ENCODE measurements at regions not wholly inside any gene's neighbourhood (a gene's known extent, or its start where the extent isn't known, plus 50 kb on each side); places are given as distances from the start of the nearest gene placed in this dataset.

DNA sequence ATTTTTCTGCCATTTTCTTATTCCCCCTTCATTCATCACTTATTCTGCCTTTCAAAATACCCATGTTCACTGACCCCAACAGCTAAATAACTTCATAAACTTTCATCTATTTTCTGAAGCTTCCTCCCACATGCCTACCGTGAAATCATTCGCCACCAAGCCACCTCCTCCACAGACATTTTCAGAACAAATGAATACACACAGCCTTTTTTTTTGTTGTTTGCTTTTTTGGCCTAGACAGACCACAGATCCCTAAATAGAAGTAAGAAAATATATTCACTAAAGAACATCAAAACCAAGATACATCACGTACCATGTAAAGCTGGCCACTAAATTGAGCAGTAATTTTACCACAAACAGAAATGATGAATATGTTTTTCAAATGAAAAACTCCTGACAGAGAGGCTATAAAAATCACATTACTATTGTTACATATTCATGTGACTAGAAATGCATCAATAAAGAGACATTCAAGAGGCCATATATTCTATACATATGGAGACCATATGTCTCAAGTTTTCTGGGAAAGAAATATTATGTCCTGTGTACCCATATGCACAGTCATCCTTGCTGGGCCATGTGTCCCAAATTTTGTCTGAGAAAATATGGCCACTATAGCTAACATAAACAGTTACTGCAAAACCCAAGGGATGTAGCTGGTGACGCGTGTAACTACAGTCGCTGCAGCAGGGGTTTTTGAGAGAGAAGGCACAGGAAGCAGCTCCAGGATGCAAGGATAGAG, 200.3 kb downstream of the FBXO15 start:
- Histone ChIP-seq H3K9me3 (replicated peaks) (no peaks in the 10 kb centered on the region), H3K4me3 (no peak overlapping the region), H3K27ac (no peak overlapping the region), H3K4me1 (no peaks in the 10 kb centered on the region), H3K36me3 (no peaks in the 10 kb centered on the region), H3K27me3 (no peaks in the 10 kb centered on the region)
- no peak for DNase-seq

DNA sequence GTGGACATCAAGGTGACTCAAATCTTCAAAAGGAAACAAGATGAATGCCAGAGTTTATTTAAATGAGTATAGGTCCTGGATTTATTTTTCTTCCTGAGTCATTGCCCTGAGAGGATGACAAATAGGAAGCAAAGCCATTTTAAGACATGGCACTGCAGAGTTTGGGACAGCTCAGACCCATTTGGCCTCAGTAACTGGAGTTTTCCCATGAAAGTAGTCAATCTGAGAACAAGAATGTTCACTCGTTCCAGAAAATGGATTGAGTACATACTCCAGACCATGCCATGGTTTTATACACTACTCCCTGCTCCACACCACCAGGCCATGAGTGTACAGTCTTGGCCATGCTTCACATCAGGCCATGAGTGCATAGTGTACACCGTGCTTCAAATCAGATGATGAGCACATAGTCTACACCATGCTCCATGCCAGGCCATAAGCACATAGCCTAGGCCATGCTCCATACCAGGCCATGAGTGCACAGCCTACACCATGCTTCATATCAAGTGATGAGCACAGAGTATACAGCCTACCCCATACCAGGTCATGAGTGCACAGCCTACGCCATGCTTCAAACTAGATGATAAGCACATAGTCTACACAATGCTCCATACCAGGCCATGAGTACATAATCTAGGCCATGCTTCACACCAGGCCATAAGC, 202.4 kb downstream of the FBXO15 start:
- DNase-seq = no peak
- Histone ChIP-seq H3K27me3 (no peaks in the 10 kb centered on the region), H3K4me3 (no peak overlapping the region), H3K36me3 (no peaks in the 10 kb centered on the region), H3K27ac (no peak overlapping the region), H3K9me3 (replicated peaks) (no peaks in the 10 kb centered on the region), H3K4me1 (no peaks in the 10 kb centered on the region)

DNA sequence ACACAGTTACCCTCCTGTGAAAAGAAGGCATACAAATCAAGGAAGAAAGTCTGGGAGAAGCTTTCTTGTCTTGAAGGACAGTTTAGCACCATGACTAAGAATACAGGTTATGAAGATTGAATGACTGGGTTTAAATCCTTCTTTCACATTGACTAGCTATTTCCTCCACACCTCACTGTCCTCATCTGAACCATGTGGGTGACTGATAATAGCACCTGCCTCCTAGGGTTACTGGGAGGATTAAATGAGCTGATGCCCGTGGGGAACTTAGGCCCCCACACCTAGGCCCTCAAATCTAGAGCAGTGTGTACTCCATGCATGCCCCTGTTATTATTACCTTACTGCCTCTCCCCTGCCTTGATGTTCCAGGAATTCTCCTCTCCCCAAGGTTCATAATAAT, 202.9 kb downstream of the FBXO15 start:
- DNase-seq = no peak
- H3K27ac ChIP-seq = no peak overlapping the region

DNA sequence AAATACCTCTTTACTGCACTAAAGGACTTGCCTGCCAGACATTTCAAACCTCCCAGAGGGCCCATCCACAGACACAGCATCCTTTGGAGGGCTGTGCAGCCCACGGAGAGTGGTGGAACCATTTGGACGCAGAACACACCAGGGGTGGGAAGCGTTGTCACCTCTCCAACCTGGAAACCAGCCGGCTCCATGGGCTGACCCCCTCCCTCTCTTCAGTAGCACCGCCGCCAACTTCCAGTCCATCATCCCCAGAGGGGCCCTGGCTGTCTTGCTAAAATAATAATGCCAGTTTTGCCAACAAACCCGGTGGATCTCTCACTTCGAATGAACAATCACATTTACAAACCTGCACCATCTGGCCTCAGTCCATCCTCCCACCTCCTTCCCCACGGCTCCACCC, 203.9 kb downstream of the FBXO15 start:
- no peaks in the 10 kb centered on the region for H3K36me3 ChIP-seq
- no peaks in the 10 kb centered on the region for H3K27me3 ChIP-seq
- no peak overlapping the region for H3K4me3 ChIP-seq
- H3K27ac ChIP-seq = no peak overlapping the region
- DNase-seq = no peak
- H3K4me1 ChIP-seq = no peaks in the 10 kb centered on the region
- H3K9me3 ChIP-seq (replicated peaks) = no peaks in the 10 kb centered on the region

More for the DNA sequence above, 202.9 kb downstream of the FBXO15 start:
- no peaks in the 10 kb centered on the region for H3K9me3 ChIP-seq (replicated peaks)
- no peaks in the 10 kb centered on the region for H3K36me3 ChIP-seq
- H3K27me3 ChIP-seq = no peaks in the 10 kb centered on the region
- H3K4me3 ChIP-seq = no peak overlapping the region
- no peaks in the 10 kb centered on the region for H3K4me1 ChIP-seq

DNA sequence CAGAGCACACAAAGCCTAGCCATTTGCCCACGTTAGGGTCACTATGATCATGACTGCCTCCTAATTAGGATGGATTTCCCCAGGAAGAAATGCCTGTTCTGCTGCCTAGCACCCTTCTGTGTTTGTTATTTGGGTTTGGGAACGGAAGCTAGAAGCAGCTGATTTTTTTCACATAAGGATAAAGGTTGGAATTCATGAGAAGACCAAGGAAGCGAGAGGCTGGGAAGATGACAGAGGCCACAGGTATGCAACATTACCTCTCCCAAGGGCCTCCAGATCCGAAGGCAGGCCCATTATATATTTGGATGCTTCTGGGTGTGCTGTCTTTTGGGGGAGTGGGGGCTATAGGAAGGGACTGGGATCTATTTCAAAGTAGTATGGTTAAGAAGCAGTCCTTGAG, 204.7 kb downstream of the FBXO15 start:
- Histone ChIP-seq H3K9me3 (replicated peaks) (no peaks in the 10 kb centered on the region), H3K4me1 (no peaks in the 10 kb centered on the region), H3K27me3 (no peaks in the 10 kb centered on the region), H3K4me3 (no peak overlapping the region), H3K27ac (no peak overlapping the region), H3K36me3 (no peaks in the 10 kb centered on the region)
- DNase-seq = no peak

DNA sequence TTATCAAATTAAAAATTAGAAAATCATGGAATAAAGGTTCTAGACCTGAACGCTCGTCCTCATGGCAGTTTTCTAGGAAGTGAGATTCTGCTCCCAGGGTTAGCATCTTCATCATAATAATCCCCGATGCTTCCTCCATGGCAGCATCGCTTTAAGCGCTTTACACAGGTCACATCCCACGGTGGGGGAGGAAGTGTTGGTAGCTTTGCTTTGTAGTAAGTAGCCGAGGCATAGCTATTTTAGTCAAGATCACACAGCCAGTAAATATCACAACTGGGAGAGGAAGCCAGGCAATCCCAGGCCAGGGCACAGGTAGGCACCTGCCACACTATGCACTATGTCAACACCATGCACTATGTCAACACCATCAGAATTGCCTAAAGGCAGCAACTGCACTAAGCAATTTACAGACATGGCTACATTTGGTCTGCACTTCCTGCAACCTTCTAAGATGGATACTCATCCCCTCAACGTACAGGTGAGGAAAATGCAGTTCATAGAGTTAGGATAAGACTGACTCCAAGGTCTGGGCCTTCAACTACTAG, 205.5 kb downstream of the FBXO15 start:
- no peak for DNase-seq
- H3K9me3 ChIP-seq (replicated peaks) = no peaks in the 10 kb centered on the region
- no peak overlapping the region for H3K27ac ChIP-seq
- H3K36me3 ChIP-seq = no peaks in the 10 kb centered on the region
- no peak overlapping the region for H3K4me3 ChIP-seq
- no peaks in the 10 kb centered on the region for H3K4me1 ChIP-seq
- H3K27me3 ChIP-seq = no peaks in the 10 kb centered on the region

DNA sequence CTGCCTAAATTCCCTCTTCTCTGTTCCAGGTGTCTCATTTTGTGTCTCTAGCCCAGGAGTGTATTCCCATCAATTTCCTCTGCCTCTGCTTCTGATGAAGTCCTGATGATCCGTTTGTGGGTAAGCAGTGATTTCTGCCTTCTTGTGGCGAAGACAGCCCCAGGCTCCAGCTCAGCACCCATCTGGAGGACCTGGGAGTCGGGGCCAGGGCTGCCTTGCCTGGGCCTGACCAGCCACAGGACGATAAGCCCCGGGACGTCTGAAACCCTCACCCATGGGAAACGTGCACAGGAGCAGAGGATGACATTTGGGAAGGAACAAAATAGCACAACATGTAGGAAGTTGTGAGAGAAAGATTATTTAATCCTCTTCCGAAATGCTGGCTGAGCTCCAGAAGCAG, 206.9 kb downstream of the FBXO15 start:
- H3K36me3 ChIP-seq = no peaks in the 10 kb centered on the region
- H3K4me1 ChIP-seq = no peaks in the 10 kb centered on the region
- H3K9me3 ChIP-seq (replicated peaks) = no peaks in the 10 kb centered on the region
- H3K27me3 ChIP-seq = no peaks in the 10 kb centered on the region
- no peak for DNase-seq
- H3K4me3 ChIP-seq = no peak overlapping the region
- no peak overlapping the region for H3K27ac ChIP-seq

DNA sequence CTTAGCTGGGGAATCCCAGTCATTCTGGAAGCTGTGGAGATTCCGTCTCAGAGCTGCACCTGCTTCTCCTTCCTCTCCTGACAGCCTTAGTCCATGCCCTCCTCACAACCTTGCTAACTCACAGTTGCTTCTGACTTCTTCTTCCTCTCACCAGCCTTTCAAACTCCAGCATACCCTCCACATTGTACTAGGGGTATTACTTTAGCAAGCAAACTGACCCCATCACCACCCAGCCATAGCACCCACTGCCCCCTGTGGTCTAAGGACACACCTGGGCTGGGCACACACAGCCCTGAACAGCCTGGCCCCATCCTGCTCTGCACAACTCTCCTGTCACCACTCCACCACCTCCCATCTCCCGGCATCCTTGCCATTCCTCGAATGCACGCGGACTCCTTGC, 208.2 kb downstream of the FBXO15 start:
- Histone ChIP-seq H3K27me3 (no peaks in the 10 kb centered on the region), H3K4me3 (no peak overlapping the region)
- no peak for DNase-seq

DNA sequence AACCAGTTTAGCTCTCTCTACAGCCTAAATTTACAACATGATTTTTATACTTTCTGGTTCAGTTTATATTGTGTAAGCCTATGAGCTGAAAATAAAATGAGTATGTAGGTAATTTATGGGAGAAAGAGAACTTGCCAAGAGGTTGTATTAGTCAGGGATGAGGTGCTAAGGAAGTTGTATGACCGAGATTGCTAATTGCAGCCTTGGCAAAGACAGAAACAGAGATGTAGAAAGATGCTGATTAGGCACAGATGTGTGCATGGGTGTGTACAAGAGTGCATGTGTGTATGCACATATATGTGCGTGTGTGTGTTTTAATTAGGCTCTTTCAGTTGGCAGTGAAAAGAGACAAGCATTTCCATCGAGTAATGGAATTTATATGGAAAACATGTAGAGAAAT, 213.9 kb downstream of the FBXO15 start:
- Histone ChIP-seq H3K36me3 (no peaks in the 10 kb centered on the region), H3K27ac (no peak overlapping the region), H3K4me3 (no peak overlapping the region), H3K27me3 (no peaks in the 10 kb centered on the region), H3K9me3 (replicated peaks) (no peaks in the 10 kb centered on the region), H3K4me1 (no peaks in the 10 kb centered on the region)
- DNase-seq = no peak

More for the DNA sequence above, 208.2 kb downstream of the FBXO15 start:
- Histone ChIP-seq H3K9me3 (replicated peaks) (no peaks in the 10 kb centered on the region), H3K36me3 (no peaks in the 10 kb centered on the region), H3K4me1 (no peaks in the 10 kb centered on the region), H3K27ac (no peak overlapping the region)

DNA sequence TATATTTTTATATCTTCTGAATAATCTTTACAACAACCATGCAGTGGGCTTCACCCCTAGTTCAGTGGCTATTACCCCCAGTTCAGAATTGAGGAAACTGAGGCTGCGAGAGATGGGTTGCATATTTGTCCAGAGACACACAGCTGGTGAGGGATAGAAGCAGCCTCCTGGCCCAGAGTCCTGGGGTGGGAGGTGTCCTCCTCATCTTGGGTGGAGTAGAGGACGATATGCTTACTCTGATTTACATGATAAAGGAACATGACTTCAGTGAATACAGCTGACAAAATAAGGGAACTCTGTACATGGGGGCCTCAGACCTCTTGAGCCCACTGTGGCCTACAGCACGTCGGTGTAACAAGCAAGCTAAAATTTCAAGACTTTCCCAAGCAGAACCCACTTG, 214.7 kb downstream of the FBXO15 start:
- DNase-seq = no peak
- H3K27me3 ChIP-seq = no peaks in the 10 kb centered on the region
- no peaks in the 10 kb centered on the region for H3K4me1 ChIP-seq
- H3K4me3 ChIP-seq = no peak overlapping the region
- no peaks in the 10 kb centered on the region for H3K36me3 ChIP-seq
- no peak overlapping the region for H3K27ac ChIP-seq
- H3K9me3 ChIP-seq (replicated peaks) = no peaks in the 10 kb centered on the region

DNA sequence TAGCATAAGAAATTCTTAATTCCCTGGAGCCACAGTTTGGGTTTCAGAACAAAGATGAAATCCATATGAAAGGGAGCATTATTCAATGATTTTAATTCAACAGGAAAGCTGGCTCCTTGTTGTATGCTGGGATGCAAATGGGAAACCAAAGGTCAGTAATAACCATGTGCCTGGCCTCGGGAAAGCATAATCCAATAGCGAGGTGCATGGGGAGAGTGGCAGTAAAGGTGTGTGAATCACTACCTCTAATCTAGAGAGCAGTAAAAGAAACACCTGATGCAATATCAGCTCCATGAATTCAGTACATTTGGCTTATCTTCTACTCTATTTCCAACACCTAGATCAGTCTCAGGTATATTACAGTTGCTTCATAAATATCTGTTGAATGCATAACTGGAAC, 220.1 kb downstream of the FBXO15 start:
- Histone ChIP-seq H3K9me3 (replicated peaks) (no peaks in the 10 kb centered on the region), H3K4me3 (no peak overlapping the region), H3K36me3 (no peaks in the 10 kb centered on the region), H3K27me3 (no peaks in the 10 kb centered on the region), H3K4me1 (no peaks in the 10 kb centered on the region), H3K27ac (no peak overlapping the region)
- DNase-seq = no peak

DNA sequence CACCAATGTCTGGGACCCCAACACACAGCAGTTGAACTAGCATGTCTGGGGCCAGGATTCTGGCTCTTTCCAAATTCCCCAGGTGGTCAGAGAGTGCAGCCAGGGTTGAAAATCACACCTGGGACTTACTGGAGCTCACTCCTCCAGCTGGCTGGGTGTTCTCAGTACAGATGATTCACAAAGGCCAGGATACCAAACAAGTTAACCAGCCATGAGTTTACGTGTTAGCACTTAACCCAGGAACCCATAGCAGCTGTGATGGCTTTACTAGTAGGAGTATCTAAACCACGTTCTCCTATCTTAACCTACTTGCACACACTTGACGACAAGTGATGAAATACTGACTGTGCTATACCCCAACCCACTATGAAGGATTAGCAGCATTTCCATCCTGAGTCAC, 222.8 kb downstream of the FBXO15 start:
- Histone ChIP-seq H3K27me3 (no peaks in the 10 kb centered on the region), H3K4me3 (no peak overlapping the region), H3K36me3 (no peaks in the 10 kb centered on the region), H3K9me3 (replicated peaks) (no peaks in the 10 kb centered on the region), H3K4me1 (no peaks in the 10 kb centered on the region), H3K27ac (no peak overlapping the region)
- no peak for DNase-seq

DNA sequence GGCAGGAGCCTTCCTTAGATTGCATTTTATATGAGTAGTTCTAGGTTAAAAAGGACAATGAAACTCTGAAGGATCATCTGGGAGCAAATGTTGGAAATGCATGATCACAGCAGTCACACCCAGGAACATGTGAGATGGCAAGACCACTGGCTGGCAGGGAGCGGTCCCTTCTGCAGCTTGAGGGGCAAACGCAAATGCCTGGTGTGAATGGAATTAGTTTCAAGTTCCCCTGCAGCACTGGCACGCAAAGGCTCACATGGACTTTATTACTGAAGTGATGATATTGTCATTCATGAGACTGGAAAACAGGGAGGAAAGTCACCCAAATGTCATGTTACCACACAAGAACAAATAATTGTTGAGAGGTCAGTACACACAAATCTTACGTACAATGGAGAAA, 223.3 kb downstream of the FBXO15 start:
- H3K27ac ChIP-seq = no peak overlapping the region
- H3K27me3 ChIP-seq = no peaks in the 10 kb centered on the region
- no peak overlapping the region for H3K4me3 ChIP-seq
- no peaks in the 10 kb centered on the region for H3K9me3 ChIP-seq (replicated peaks)
- no peaks in the 10 kb centered on the region for H3K4me1 ChIP-seq
- no peaks in the 10 kb centered on the region for H3K36me3 ChIP-seq
- no peak for DNase-seq

DNA sequence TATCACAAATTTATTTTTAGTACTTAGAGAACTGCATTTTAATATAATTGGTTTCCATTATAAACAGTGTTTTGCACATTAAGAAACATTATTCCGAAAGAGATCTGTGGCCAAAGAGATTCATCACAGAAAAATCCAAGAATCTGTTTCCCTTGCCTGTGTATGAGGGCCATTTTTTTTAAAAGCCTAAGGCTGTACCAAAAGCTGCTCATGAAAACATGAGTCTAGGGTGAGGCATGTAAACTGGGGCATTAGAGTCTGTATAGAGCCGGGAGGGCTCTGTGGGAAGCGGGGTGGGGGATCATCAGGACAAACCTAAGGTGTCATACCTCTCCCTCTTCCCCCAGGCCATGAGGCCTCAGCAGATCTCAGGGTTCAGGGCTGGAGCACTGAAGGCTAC, 223.8 kb downstream of the FBXO15 start:
- no peak for DNase-seq
- no peaks in the 10 kb centered on the region for H3K9me3 ChIP-seq (replicated peaks)
- H3K36me3 ChIP-seq = no peaks in the 10 kb centered on the region
- H3K4me1 ChIP-seq = no peaks in the 10 kb centered on the region
- no peaks in the 10 kb centered on the region for H3K27me3 ChIP-seq
- no peak overlapping the region for H3K4me3 ChIP-seq
- no peak overlapping the region for H3K27ac ChIP-seq

DNA sequence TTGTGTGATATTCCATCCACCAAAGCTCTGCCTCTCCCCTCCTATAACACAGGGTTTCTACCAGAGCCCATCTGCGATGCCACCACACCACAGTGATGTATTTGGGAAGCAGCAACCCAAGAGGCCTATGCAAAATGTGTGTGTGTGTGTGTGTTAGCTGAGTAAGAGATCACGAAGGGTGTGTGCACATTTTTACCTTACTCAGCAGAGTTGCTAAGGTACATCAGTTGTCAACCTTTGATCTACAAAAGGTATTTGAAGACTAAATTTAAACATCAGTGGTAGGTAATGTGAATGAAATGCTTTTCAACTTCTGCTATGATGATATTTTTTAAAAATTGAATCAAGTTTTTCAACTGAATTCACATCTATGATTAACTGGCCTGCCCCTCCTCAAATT, 227.6 kb downstream of the FBXO15 start:
- Histone ChIP-seq H3K9me3 (replicated peaks) (no peaks in the 10 kb centered on the region), H3K4me1 (no peaks in the 10 kb centered on the region)

DNA sequence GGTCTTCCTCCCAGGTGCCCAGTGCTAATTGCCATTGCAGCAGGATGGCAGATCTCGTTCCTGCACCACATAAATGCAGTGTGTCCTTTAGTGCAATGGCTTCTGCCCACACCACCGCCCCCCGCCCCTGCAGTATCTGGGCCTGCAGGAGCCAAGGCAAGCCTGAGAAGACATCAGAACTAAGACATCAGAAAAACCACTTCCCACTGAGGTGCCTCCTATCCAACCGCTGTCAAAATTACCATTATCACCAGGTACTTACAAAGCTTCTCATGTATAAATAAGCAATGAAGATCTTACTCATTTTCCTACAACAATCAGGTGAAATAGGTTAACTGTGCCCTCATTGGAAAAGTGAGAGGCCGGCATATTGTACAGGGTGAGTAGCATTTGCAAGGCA, 228.8 kb downstream of the FBXO15 start:
- H3K27ac ChIP-seq = no peak overlapping the region
- no peak for DNase-seq
- no peak overlapping the region for H3K4me3 ChIP-seq
- no peaks in the 10 kb centered on the region for H3K27me3 ChIP-seq
- H3K9me3 ChIP-seq (replicated peaks) = no peaks in the 10 kb centered on the region
- no peaks in the 10 kb centered on the region for H3K36me3 ChIP-seq
- H3K4me1 ChIP-seq = no peaks in the 10 kb centered on the region

More for the DNA sequence above, 227.6 kb downstream of the FBXO15 start:
- DNase-seq = no peak
- Histone ChIP-seq H3K4me3 (no peak overlapping the region), H3K27me3 (no peaks in the 10 kb centered on the region), H3K36me3 (no peaks in the 10 kb centered on the region), H3K27ac (no peak overlapping the region)

Measured in SJCRH30 (cell line).